ENCODE measurements at regions not wholly inside any gene's neighbourhood (a gene's known extent, or its start where the extent isn't known, plus 50 kb on each side); places are given as distances from the start of the nearest gene placed in this dataset.

GRCh38 chr10:36671607-36672006 lies 453.8 kb upstream of the ANKRD30A start:
- TF ChIP-seq EZH2 (IDR thresholded peaks at IDR 0.05; ENCODE audit: borderline replicate concordance, low read depth, low read length, poor library complexity, severe bottlenecking) = no peak
- no peak for TF ChIP-seq CTCF (conservative IDR thresholded peaks at IDR 0.05; ENCODE audit: low read depth, low read length)

All from A673 (cell line).